ENCODE measurements at regions not wholly inside any gene's neighbourhood (a gene's known extent, or its start where the extent isn't known, plus 50 kb on each side); places are given as distances from the start of the nearest gene placed in this dataset.

GRCh38 chr10:29105516-29106215, 183.2 kb upstream of the LYZL1 start:
- Histone ChIP-seq H3K4me1 (ENCODE audit: control insufficient read depth, insufficient read depth, low read length) (no peaks in the 10 kb centered on the region), H3K79me2 (ENCODE audit: control insufficient read depth, insufficient read depth, low read length) (no peaks in the 10 kb centered on the region), H3K27me3 (replicated peaks in 1 of 2; ENCODE audit: control insufficient read depth in 2 of 2, insufficient read depth in 2 of 2, low read length in 1 of 2) (no peaks in the 10 kb centered on the region), H3K9me3 (replicated peaks; ENCODE audit: control insufficient read depth, insufficient read depth, low read length) (no peaks in the 10 kb centered on the region), H4K20me1 (ENCODE audit: control insufficient read depth, insufficient read depth) (no peaks in the 10 kb centered on the region), H3K36me3 (ENCODE audit: control insufficient read depth in 2 of 2, insufficient read depth in 2 of 2, low read length in 1 of 2) (no peaks in the 10 kb centered on the region), H2AFZ (ENCODE audit: control insufficient read depth, low read depth, low read length) (no peak overlapping the region), H3K9ac (ENCODE audit: control insufficient read depth, insufficient read depth, low read length) (no peak overlapping the region), H3K4me3 (no peak overlapping the region), H3K27ac (ENCODE audit: control insufficient read depth, insufficient read depth) (no peak overlapping the region), H3K4me2 (ENCODE audit: control insufficient read depth, insufficient read depth) (no peak overlapping the region)
- ATAC-seq = no peak
- intact Hi-C loops (cut with micrococcal nuclease; ENCODE audit: unreplicated experiment) (no loop called here), in situ Hi-C loops (cut with MboI) (loop anchor here (25.0 kb wide), 1 partner anchor 93 kb away; no protein-coding TSS in a partner anchor)
- 32% methylated on average over 4 of the region's 4 CpGs for WGBS (ENCODE audit: insufficient coverage, insufficient replicate concordance, low lambda C conversion rate, missing lambda C conversion rate)
- CTCF ChIA-PET = no interaction called here
- no TSS peak for BruUV-seq (replicated peaks)
- TF ChIP-seq IKZF2 (IDR thresholded peaks at IDR 0.05) = no peak
- TF ChIP-seq MYC (IDR thresholded peaks at IDR 0.05; ENCODE audit: insufficient read depth, insufficient read length, insufficient replicate concordance, low read length, severe bottlenecking) = no peak
- TF ChIP-seq SMC3 (IDR thresholded peaks at IDR 0.05; ENCODE audit: borderline replicate concordance, low read length) = no peak
- POLR2A ChIA-PET = no interaction called here
- SMC1A ChIA-PET (ENCODE audit: uncharacterized antibody, unreplicated experiment) = no interaction called here
- no peak for DNase-seq (ENCODE audit: low read depth, low spot score)
- RAD21 ChIA-PET (ENCODE audit: unreplicated experiment) = no interaction called here
- no peak for FAIRE-seq

GRCh38 chr10:29106287-29106686, 182.6 kb upstream of the LYZL1 start:
- H3K27ac ChIP-seq (ENCODE audit: control insufficient read depth, insufficient read depth) = no peak overlapping the region
- ChIA-PET RAD21 (ENCODE audit: unreplicated experiment) (no interaction called here), CTCF (no interaction called here), POLR2A (no interaction called here), SMC1A (ENCODE audit: uncharacterized antibody, unreplicated experiment) (no interaction called here)
- no peaks in the 10 kb centered on the region for H3K4me1 ChIP-seq (ENCODE audit: control insufficient read depth, insufficient read depth, low read length)
- H3K27me3 ChIP-seq (replicated peaks in 1 of 2; ENCODE audit: control insufficient read depth in 2 of 2, insufficient read depth in 2 of 2, low read length in 1 of 2) = no peaks in the 10 kb centered on the region
- H3K9ac ChIP-seq (ENCODE audit: control insufficient read depth, insufficient read depth, low read length) = no peak overlapping the region
- no peak overlapping the region for H2AFZ ChIP-seq (ENCODE audit: control insufficient read depth, low read depth, low read length)
- no peak overlapping the region for H3K4me2 ChIP-seq (ENCODE audit: control insufficient read depth, insufficient read depth)
- H3K36me3 ChIP-seq (ENCODE audit: control insufficient read depth in 2 of 2, insufficient read depth in 2 of 2, low read length in 1 of 2) = no peaks in the 10 kb centered on the region
- H3K79me2 ChIP-seq (ENCODE audit: control insufficient read depth, insufficient read depth, low read length) = no peaks in the 10 kb centered on the region
- no peak for TF ChIP-seq EP300 (IDR thresholded peaks at IDR 0.05; ENCODE audit: borderline replicate concordance in 1 of 2, control insufficient read depth in 1 of 2, low read depth in 2 of 2, low read length in 2 of 2)
- no peak for TF ChIP-seq NFXL1 (IDR thresholded peaks at IDR 0.05; ENCODE audit: borderline replicate concordance)
- no peak for TF ChIP-seq ZNF217 (IDR thresholded peaks at IDR 0.05)
- no peak for TF ChIP-seq ZSCAN29 (IDR thresholded peaks at IDR 0.05)
- TF ChIP-seq ATF7 (IDR thresholded peaks at IDR 0.05; ENCODE audit: low read depth) = no peak
- TF ChIP-seq NFYB (IDR thresholded peaks at IDR 0.05; ENCODE audit: insufficient read depth, low read depth, low read length) = no peak
- TF ChIP-seq BACH1 (IDR thresholded peaks at IDR 0.05; ENCODE audit: borderline replicate concordance) = no peak
- in situ Hi-C loops (cut with MboI) (loop anchor here (25.0 kb wide), 1 partner anchor 94 kb away; no protein-coding TSS in a partner anchor), intact Hi-C loops (cut with micrococcal nuclease; ENCODE audit: unreplicated experiment) (no loop called here)
- ATAC-seq = no peak
- no peak for FAIRE-seq
- H3K4me3 ChIP-seq = no peak overlapping the region
- no peaks in the 10 kb centered on the region for H4K20me1 ChIP-seq (ENCODE audit: control insufficient read depth, insufficient read depth)
- BruUV-seq (replicated peaks) = no TSS peak
- H3K9me3 ChIP-seq (replicated peaks; ENCODE audit: control insufficient read depth, insufficient read depth, low read length) = no peaks in the 10 kb centered on the region
- DNase-seq (ENCODE audit: low read depth, low spot score) = no peak
- 5% methylated on average over 4 of the region's 4 CpGs for WGBS (ENCODE audit: insufficient coverage, insufficient replicate concordance, low lambda C conversion rate, missing lambda C conversion rate)

Data from GM12878 (cell line).